Activated CD4-positive, alpha-beta memory T cell treated with anti-CD3 and anti-CD28 coated beads for 36 hours (primary cell): ENCODE measurements at regions not wholly inside any gene's neighbourhood (a gene's known extent, or its start where the extent isn't known, plus 50 kb on each side); places are given as distances from the start of the nearest gene placed in this dataset.
A peak's percentile ranks its signal among the peaks of the same experiment; 100 is the strongest.
"Not testable (repeated sequence)": the region's sequence is repeated elsewhere in the genome, so short reads cannot be mapped to it uniquely, and the experiment has no call there.

Experiments used
- CTCF ChIA-PET: fragments of 350-600 bp; sonication (Branson Sonifier 250); formaldehyde crosslinking; loops from one replicate; lab custom pipeline; 2021; ENCODE audit warnings: antibody characterized with exemption, inconsistent platforms; lab: Charles Lee
- POLR2A ChIA-PET: fragments of 350-600 bp; sonication (Branson Sonifier 250); formaldehyde crosslinking; loops from one replicate; lab custom pipeline; 2021; ENCODE audit warnings: antibody characterized with exemption; lab: Charles Lee
- DNase-seq: peaks from one replicate; pipeline ENCODE4 v3.0.0-alpha.2; 2020
- H3K27ac Mint-ChIP-seq: one replicate; pipeline ENCODE4 v1.8.0; 2021; ENCODE audit warnings: mixed read lengths
- H3K27me3 Mint-ChIP-seq: one replicate; pipeline ENCODE4 v1.8.0; 2021; ENCODE audit warnings: mixed read lengths
- H3K36me3 Mint-ChIP-seq: one replicate; pipeline ENCODE4 v1.8.0; 2021; ENCODE audit warnings: mixed read lengths
- H3K4me1 Mint-ChIP-seq: one replicate; pipeline ENCODE4 v1.8.0; 2021; ENCODE audit warnings: low read depth, mixed read lengths
- H3K4me3 Mint-ChIP-seq: one replicate; pipeline ENCODE4 v1.8.0; 2021; ENCODE audit warnings: mild to moderate bottlenecking, mixed read lengths
- H3K9me3 Mint-ChIP-seq: one replicate; pipeline ENCODE4 v1.8.0; 2021; ENCODE audit warnings: mixed read lengths
- intact Hi-C: fragments of 100-400 bp; cut with micrococcal nuclease; formaldehyde crosslinking; loops from one replicate; pipeline ENCODE4 v1.15.1; 2023

DNA sequence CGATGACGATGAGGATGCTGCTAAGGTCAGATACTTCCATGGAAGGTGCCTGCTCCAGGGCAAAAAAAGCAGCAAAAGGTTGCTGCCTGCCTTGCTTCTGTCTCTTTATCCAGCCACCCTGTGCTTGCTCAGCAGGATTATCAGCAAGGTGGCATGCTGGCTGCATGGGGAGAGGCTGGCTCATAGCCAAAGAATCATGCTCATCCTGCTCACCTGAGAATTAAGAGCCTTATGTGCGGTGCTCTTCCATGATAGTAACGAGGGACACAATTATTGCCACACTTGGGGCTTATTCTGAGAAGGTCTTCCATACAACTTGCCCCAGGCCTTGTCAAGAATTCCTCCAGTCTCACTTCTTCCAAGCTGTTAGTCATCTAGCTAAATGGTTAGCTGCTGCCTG lies 60.4 kb upstream of the SEC11C start:
- CTCF ChIA-PET = interaction anchor here (7.7 kb wide), 1 partner anchor 8 kb away, joined by 57 read pairs; no protein-coding TSS in a partner anchor
- intact Hi-C loops = no loop called here

GRCh38 chr18:59079687-59080501 lies 59.8 kb upstream of the SEC11C start:
- H3K9me3 Mint-ChIP-seq, H3K36me3 Mint-ChIP-seq, H3K4me1 Mint-ChIP-seq, H3K4me3 Mint-ChIP-seq, DNase-seq, POLR2A ChIA-PET, H3K27ac Mint-ChIP-seq: not testable (repeated sequence)
- intact Hi-C loops = loop anchor here (5.0 kb wide), 1 partner anchor 42 kb away; no protein-coding TSS in a partner anchor
- CTCF ChIA-PET = interaction anchor here (1.0 to 7.7 kb wide), 4 partner anchors 9 to 189 kb away, joined by 3 to 57 read pairs (median 4); no protein-coding TSS in a partner anchor
- peaks cover 10% of the 10 kb centered on the region for H3K27me3 Mint-ChIP-seq

More for the DNA sequence above, 60.4 kb upstream of the SEC11C start:
- peaks cover 6% of the 10 kb centered on the region for H3K4me1 Mint-ChIP-seq
- no peaks in the 10 kb centered on the region for H3K36me3 Mint-ChIP-seq
- DNase-seq = no peak
- peaks cover 10% of the 10 kb centered on the region for H3K27me3 Mint-ChIP-seq
- H3K9me3 Mint-ChIP-seq = no peaks in the 10 kb centered on the region
- no peak overlapping the region for H3K4me3 Mint-ChIP-seq
- H3K27ac Mint-ChIP-seq = no peak overlapping the region
- POLR2A ChIA-PET = no interaction called here

GRCh38 chr18:59083136-59083818 lies 56.4 kb upstream of the SEC11C start:
- H3K27me3 Mint-ChIP-seq = peaks cover 12% of the 10 kb centered on the region
- ChIA-PET CTCF (interaction anchor here (0.8 to 7.7 kb wide), 14 partner anchors 10 to 320 kb away, joined by 3 to 57 read pairs (median 8); partner anchors contain the start of gene SEC11C), POLR2A (no interaction called here)
- no peak overlapping the region for H3K4me3 Mint-ChIP-seq
- peaks cover 8% of the 10 kb centered on the region for H3K4me1 Mint-ChIP-seq
- H3K27ac Mint-ChIP-seq = no peak overlapping the region
- intact Hi-C loops = loop anchor here (5.0 kb wide), 1 partner anchor 39 kb away; no protein-coding TSS in a partner anchor
- H3K36me3 Mint-ChIP-seq = no peaks in the 10 kb centered on the region
- DNase-seq = no peak
- H3K9me3 Mint-ChIP-seq = no peaks in the 10 kb centered on the region

GRCh38 chr18:59085126-59085794 lies 54.4 kb upstream of the SEC11C start:
- Mint-ChIP-seq H3K27me3 (peaks cover 16% of the 10 kb centered on the region), H3K27ac (no peak overlapping the region), H3K4me3 (no peak overlapping the region), H3K4me1 (peaks cover 8% of the 10 kb centered on the region), H3K9me3 (no peaks in the 10 kb centered on the region), H3K36me3 (no peaks in the 10 kb centered on the region)
- ChIA-PET CTCF (interaction anchor here (0.6 to 7.7 kb wide), 20 partner anchors 12 to 318 kb away, joined by 3 to 57 read pairs (median 6); partner anchors contain the start of gene SEC11C), POLR2A (interaction anchor here (1.1 kb wide), 1 partner anchor 38 kb away, joined by 3 read pairs; no protein-coding TSS in a partner anchor)
- intact Hi-C loops = loop anchor here (2.0 to 5.0 kb wide), 2 partner anchors 137 to 318 kb away; partner anchors contain the start of gene GRP
- DNase-seq = no peak

- H3K4me1 Mint-ChIP-seq = peaks cover 8% of the 10 kb centered on the region
- ChIA-PET POLR2A (interaction anchor here (1.1 kb wide), 1 partner anchor 37 kb away, joined by 3 read pairs; no protein-coding TSS in a partner anchor), CTCF (interaction anchor here (0.6 to 7.7 kb wide), 16 partner anchors 15 to 317 kb away, joined by 3 to 57 read pairs (median 6); partner anchors contain the start of gene SEC11C)
- DNase-seq = no peak
- peaks cover 16% of the 10 kb centered on the region for H3K27me3 Mint-ChIP-seq
- intact Hi-C loops = loop anchor here (2.0 to 5.0 kb wide), 2 partner anchors 137 to 317 kb away; partner anchors contain the start of gene GRP
- H3K36me3 Mint-ChIP-seq = no peaks in the 10 kb centered on the region
- no peaks in the 10 kb centered on the region for H3K9me3 Mint-ChIP-seq
- H3K4me3 Mint-ChIP-seq = no peak overlapping the region
- H3K27ac Mint-ChIP-seq = no peak overlapping the region
Measured at GRCh38 chr18:59085797-59086196, 53.9 kb upstream of the SEC11C start.

GRCh38 chr18:59086522-59086921 lies 53.2 kb upstream of the SEC11C start:
- no peak for DNase-seq
- ChIA-PET POLR2A (interaction anchor here (1.1 kb wide), 1 partner anchor 37 kb away, joined by 3 read pairs; no protein-coding TSS in a partner anchor), CTCF (interaction anchor here (0.8 to 7.7 kb wide), 7 partner anchors 15 to 318 kb away, joined by 3 to 57 read pairs (median 7); partner anchors contain the start of gene SEC11C)
- Mint-ChIP-seq H3K9me3 (no peaks in the 10 kb centered on the region), H3K4me3 (no peak overlapping the region), H3K27ac (no peak overlapping the region), H3K4me1 (peaks cover 8% of the 10 kb centered on the region), H3K36me3 (no peaks in the 10 kb centered on the region), H3K27me3 (peaks cover 16% of the 10 kb centered on the region)
- intact Hi-C loops = loop anchor here (5.0 kb wide), 1 partner anchor 136 kb away; the partner anchor contains the start of gene GRP

GRCh38 chr18:59087391-59087790 lies 52.3 kb upstream of the SEC11C start:
- no peaks in the 10 kb centered on the region for H3K9me3 Mint-ChIP-seq

More at GRCh38 chr18:59087391-59087790, 52.3 kb upstream of the SEC11C start:
- ChIA-PET CTCF (interaction anchor here (0.9 to 5.4 kb wide), 3 partner anchors 54 to 182 kb away, joined by 4 to 38 read pairs (median 7); partner anchors contain the start of gene SEC11C), POLR2A (no interaction called here)
- intact Hi-C loops = loop anchor here (5.0 kb wide), 1 partner anchor 135 kb away; the partner anchor contains the start of gene GRP
- DNase-seq = peak; percentile 48
- Mint-ChIP-seq H3K27me3 (peaks cover 16% of the 10 kb centered on the region), H3K27ac (no peak overlapping the region), H3K4me3 (no peak overlapping the region), H3K4me1 (peaks cover 8% of the 10 kb centered on the region), H3K36me3 (no peaks in the 10 kb centered on the region)
